Lower lobe of right lung (tissue), 2 donors: ENCODE measurements at regions not wholly inside any gene's neighbourhood (a gene's known extent, or its start where the extent isn't known, plus 50 kb on each side); places are given as distances from the start of the nearest gene placed in this dataset.

Experiments used
- ATAC-seq, 2 donors: fragments of 200-7000 bp; cut with Tn5 transposase; one replicate each; pipeline ENCODE4 v1.9.1; 2020 to 2022; ENCODE audit warnings: mild to moderate bottlenecking in 2 of 2, moderate library complexity in 2 of 2
- DNase-seq: peaks from one replicate; pipeline ENCODE4 v3.0.0-alpha.2; 2020
- H3K27ac ChIP-seq: fragments of 200-600 bp; one replicate; pipeline ENCODE4 v1.8.0; 2022
- H3K27me3 ChIP-seq: fragments of 200-600 bp; one replicate; pipeline ENCODE4 v1.8.0; 2022; ENCODE audit warnings: low read depth
- H3K36me3 ChIP-seq: fragments of 200-600 bp; one replicate; pipeline ENCODE4 v1.8.0; 2022; ENCODE audit warnings: mild to moderate bottlenecking
- H3K4me1 ChIP-seq: fragments of 200-600 bp; one replicate; pipeline ENCODE4 v1.8.0; 2022
- H3K4me3 ChIP-seq: fragments of 200-600 bp; one replicate; pipeline ENCODE4 v1.8.0; 2022; ENCODE audit warnings: mild to moderate bottlenecking
- H3K9me3 ChIP-seq: fragments of 200-600 bp; one replicate; pipeline ENCODE4 v1.8.0; 2022
- CTCF ChIP-seq: fragments of 200-600 bp; IDR thresholded peaks from one replicate; pipeline ENCODE4 v1.8.0; 2022; ENCODE audit warnings: antibody characterized with exemption, mild to moderate bottlenecking
- intact Hi-C: fragments of 100-400 bp; cut with DNase I; formaldehyde crosslinking; loops from one replicate; pipeline ENCODE4 v1.11.0; 2022
- donor health status: DM: no; HTN: yes; CAD: no; lungs with severe emphysema.

GRCh38 chr16:64486561-64486960 lies 635.3 kb downstream of the CDH11 start:
- no peaks in the 10 kb centered on the region for H3K4me1 ChIP-seq
- intact Hi-C loops: no loop called here
- DNase-seq (no peak), ATAC-seq (no peak)
- no peak for TF ChIP-seq CTCF
- H3K4me3 ChIP-seq: no peak overlapping the region
- no peak overlapping the region for H3K27ac ChIP-seq
- H3K36me3 ChIP-seq: no peaks in the 10 kb centered on the region
- H3K9me3 ChIP-seq: no peaks in the 10 kb centered on the region
- no peaks in the 10 kb centered on the region for H3K27me3 ChIP-seq

- H3K4me3 ChIP-seq: no peak overlapping the region
- H3K27ac ChIP-seq: no peak overlapping the region
- H3K36me3 ChIP-seq: no peaks in the 10 kb centered on the region
- peaks cover 11% of the 10 kb centered on the region for H3K4me1 ChIP-seq
- H3K9me3 ChIP-seq: no peaks in the 10 kb centered on the region
- TF ChIP-seq CTCF: no peak
- no peaks in the 10 kb centered on the region for H3K27me3 ChIP-seq
- no peak for DNase-seq
- ATAC-seq: no peak
- intact Hi-C loops: no loop called here
Measured at GRCh38 chr16:64481497-64481896, 640.4 kb downstream of the CDH11 start.

- no peaks in the 10 kb centered on the region for H3K27me3 ChIP-seq
- DNase-seq (no peak), ATAC-seq (peak; percentile 92 to 95)
- H3K27ac ChIP-seq: no peak overlapping the region
- no peaks in the 10 kb centered on the region for H3K9me3 ChIP-seq
- H3K4me3 ChIP-seq: no peak overlapping the region
- no peaks in the 10 kb centered on the region for H3K36me3 ChIP-seq
- H3K4me1 ChIP-seq: peaks cover 11% of the 10 kb centered on the region
- intact Hi-C loops: no loop called here
- no peak for TF ChIP-seq CTCF
Measured at GRCh38 chr16:64478252-64478906, 643.5 kb downstream of the CDH11 start.

- Histone ChIP-seq H3K9me3 (no peaks in the 10 kb centered on the region), H3K4me3 (no peak overlapping the region), H3K27me3 (no peaks in the 10 kb centered on the region), H3K27ac (no peak overlapping the region), H3K4me1 (peaks cover 11% of the 10 kb centered on the region), H3K36me3 (no peaks in the 10 kb centered on the region)
- intact Hi-C loops: no loop called here
- DNase-seq: no peak
- no peak for TF ChIP-seq CTCF
- peak; percentile 54 to 62 for ATAC-seq
Measured at GRCh38 chr16:64475627-64476351, 646.1 kb downstream of the CDH11 start.

GRCh38 chr16:64470916-64471315 lies 650.9 kb downstream of the CDH11 start:
- Histone ChIP-seq H3K4me3 (no peak overlapping the region), H3K4me1 (no peaks in the 10 kb centered on the region), H3K27ac (no peak overlapping the region), H3K36me3 (no peaks in the 10 kb centered on the region), H3K27me3 (no peaks in the 10 kb centered on the region), H3K9me3 (no peaks in the 10 kb centered on the region)
- no peak for DNase-seq
- ATAC-seq: no peak
- no peak for TF ChIP-seq CTCF
- intact Hi-C loops: no loop called here
